Fibroblast of villous mesenchyme (primary cell): ENCODE measurements at regions not wholly inside any gene's neighbourhood (a gene's known extent, or its start where the extent isn't known, plus 50 kb on each side); places are given as distances from the start of the nearest gene placed in this dataset.

Experiments
- DNase-seq: peaks from one replicate; pipeline ENCODE4 v3.0.0-alpha.2; 2010; ENCODE audit warnings: low read depth
- H3K4me3 ChIP-seq: 2 replicates; pipeline ENCODE4 v1.5.1; 2011; ENCODE audit warnings: low read depth, mild to moderate bottlenecking, low read length
- TF ChIP-seq, protein P1 (sequence below): IDR thresholded peaks from 2 replicates; pipeline ENCODE4 v1.5.1; 2012; ENCODE audit warnings: low read depth, mild to moderate bottlenecking, low read length; ENCODE audit not compliant: insufficient read depth

DNA sequence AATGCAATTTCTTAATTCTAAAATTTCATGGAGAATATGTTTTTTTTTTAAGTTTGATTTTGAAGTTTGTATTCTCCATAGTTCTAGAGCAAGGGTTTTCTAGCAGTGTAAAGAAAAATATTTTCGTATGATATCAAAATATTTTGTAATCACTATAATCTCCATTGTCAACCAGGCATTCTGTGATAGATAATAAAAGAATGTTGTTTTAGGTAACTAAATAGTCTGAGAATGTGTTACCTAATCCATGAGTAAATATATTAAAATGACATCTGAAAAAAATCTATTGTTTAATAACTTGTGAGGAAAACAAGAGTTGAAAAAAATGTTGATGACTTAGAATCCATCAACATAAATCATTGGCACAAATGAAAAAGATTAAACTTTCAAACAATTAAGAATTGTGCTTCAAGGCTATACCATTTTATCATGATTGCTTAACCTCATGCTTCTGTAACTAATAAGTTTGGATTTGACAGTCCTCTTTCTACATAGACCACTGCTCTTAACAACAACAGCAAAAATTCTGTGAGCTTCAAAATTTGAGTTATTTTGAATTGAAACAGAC is 2211.8 kb downstream of the LRRC4C start:
- TF ChIP-seq, protein P1, sequence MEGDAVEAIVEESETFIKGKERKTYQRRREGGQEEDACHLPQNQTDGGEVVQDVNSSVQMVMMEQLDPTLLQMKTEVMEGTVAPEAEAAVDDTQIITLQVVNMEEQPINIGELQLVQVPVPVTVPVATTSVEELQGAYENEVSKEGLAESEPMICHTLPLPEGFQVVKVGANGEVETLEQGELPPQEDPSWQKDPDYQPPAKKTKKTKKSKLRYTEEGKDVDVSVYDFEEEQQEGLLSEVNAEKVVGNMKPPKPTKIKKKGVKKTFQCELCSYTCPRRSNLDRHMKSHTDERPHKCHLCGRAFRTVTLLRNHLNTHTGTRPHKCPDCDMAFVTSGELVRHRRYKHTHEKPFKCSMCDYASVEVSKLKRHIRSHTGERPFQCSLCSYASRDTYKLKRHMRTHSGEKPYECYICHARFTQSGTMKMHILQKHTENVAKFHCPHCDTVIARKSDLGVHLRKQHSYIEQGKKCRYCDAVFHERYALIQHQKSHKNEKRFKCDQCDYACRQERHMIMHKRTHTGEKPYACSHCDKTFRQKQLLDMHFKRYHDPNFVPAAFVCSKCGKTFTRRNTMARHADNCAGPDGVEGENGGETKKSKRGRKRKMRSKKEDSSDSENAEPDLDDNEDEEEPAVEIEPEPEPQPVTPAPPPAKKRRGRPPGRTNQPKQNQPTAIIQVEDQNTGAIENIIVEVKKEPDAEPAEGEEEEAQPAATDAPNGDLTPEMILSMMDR: no peak
- no peak for DNase-seq
- no peak overlapping the region for H3K4me3 ChIP-seq

DNA sequence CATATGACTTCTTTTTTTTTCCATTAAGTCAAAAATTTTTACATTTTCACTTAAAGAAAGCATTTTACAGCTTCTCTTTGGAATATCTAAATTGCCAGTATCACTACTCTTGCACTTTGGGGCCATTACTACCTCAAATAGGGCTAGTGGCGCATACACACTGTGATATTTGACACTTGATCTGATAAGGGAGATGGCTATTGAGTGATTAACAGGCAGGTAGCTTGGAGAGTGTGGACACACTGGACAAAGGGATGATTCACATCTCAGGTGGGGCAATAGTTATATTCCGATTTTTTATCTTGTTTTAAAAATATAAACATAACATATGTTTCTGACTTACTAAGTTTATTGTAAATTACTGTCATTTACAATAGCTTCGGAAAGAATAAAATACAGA is 2219.9 kb downstream of the LRRC4C start:
- no peak overlapping the region for H3K4me3 ChIP-seq
- TF ChIP-seq, protein P1: no peak
- DNase-seq: no peak

DNA sequence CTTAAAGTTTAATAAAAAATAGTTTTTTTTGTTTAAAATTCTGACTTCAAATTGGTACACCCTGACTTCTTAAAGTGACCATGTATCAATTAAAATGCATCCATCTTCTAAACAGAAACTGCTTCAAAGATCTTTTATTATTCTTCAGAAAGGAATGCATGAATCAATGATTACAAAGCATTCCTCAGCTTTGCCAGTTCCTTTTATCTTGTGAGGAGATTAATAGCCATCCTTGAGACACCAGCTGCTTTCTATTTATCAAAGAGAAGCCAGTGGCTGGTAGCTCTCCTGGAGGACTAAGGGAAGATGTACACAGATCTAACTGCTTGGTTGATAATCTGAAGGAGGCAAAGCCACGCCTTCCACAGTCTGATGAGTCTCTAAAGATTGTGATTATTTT is 2222.5 kb downstream of the LRRC4C start:
- DNase-seq: no peak
- H3K4me3 ChIP-seq: no peak overlapping the region
- TF ChIP-seq, protein P1: no peak

DNA sequence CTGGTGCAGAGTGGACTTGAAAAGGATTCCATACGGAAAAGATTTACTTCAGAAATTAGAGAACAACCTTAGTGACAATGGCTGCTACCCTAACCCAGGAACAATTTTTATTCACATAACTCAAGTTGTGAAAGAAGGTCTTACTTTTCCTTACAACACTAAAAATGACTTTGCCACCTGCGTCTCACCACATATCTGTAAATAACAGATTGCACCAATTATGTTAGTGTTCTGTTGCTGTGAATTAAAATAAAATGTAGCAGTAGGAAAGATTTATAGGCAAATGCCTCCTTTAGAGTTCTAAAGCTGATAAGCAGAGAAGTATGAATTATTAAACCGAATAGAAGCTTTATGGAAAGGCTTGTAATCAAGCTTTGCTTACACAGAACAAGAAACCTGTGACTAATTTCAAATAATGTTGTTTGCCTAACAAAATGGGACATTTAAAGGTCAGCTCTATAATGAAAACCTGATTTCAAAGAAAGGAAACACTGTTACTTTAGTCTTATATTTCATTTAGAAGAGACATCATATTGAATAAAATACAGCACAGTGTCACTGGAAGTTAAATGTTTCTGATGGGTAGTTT is 2237.8 kb downstream of the LRRC4C start:
- no peak overlapping the region for H3K4me3 ChIP-seq
- no peak for DNase-seq
- TF ChIP-seq, protein P1: no peak

DNA sequence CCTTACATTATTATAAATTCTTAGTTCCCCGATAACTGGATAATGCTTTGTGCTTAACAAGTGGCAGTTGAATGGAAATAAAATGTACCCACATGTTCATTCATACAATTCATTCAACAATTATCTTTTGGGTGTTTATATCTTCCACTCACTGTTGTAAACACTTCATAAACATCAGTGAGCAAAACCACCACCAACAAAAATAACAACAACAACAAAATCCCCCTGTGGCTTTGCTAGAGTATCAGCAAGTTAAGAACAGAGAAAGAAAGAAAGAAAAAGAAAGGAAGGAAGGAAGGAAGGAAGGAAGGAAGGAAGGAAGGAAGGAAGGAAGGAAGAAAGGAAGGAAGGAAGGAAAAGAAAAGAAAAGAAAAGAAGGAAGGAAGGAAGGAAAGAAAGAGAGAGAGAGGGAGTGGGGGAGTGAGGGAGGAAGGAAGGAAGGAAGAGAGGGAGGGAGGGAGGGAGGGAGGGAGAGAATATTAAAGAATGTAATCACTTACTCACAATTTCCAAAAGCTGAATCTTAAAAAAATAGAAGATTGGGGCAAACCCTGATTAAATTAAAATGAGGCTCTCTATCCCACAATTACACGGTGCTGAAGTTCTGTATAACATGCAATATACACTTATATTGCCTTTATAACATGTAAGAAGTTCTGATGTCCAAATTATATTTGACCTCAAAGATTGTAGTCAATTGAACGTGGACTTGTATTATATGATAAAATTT is 2238.8 kb downstream of the LRRC4C start:
- no peak overlapping the region for H3K4me3 ChIP-seq
- no peak for DNase-seq
- TF ChIP-seq, protein P1: no peak

DNA sequence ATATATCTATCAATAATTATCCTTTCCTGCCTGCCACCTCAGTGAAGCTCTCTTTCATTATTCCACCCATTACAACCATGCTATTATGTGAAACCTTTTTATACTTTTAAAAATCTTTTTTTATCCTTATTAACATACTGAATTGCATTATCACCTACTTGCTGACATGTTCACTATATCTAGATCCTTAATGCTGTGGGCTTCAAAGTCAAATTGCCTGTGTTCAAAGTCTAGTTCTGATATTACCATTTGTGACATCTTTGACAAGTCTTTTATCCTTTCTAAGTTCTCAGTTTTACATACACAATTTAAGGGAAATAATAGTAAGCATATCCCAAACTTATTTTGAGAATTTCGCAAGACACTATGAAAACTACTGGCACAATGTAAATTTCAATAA is 2239.4 kb downstream of the LRRC4C start:
- no peak overlapping the region for H3K4me3 ChIP-seq
- TF ChIP-seq, protein P1: no peak
- DNase-seq: no peak

DNA sequence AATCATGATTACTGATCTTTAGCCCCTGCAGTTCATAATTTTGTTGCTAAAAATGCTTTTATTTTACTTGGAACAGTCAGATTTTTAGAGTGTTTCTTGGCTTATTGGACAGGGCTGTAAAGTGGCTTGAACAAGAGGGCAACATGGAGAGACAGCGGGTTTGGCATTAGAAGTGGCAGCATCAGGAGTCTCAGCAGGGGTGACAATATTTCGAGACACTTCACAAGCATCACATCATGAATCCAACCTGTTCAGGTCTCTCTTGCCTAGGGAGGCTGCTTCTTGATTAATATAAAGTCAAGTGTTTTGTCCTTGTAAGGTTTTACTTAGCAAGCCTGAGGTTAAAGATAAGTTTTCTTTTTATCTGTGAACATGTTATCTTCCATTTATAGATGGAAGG is 2249.5 kb downstream of the LRRC4C start:
- no peak for DNase-seq
- H3K4me3 ChIP-seq: no peak overlapping the region
- TF ChIP-seq, protein P1: no peak
